ENCODE measurements at regions not wholly inside any gene's neighbourhood (a gene's known extent, or its start where the extent isn't known, plus 50 kb on each side); places are given as distances from the start of the nearest gene placed in this dataset.

- no peak overlapping the region for H3K4me3 ChIP-seq (ENCODE audit: low read depth, low read length)
- DNase-seq (ENCODE audit: low read depth): no peak
- TF ChIP-seq, protein P1, sequence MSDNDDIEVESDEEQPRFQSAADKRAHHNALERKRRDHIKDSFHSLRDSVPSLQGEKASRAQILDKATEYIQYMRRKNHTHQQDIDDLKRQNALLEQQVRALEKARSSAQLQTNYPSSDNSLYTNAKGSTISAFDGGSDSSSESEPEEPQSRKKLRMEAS (IDR thresholded peaks at IDR 0.05; ENCODE audit: low read depth, low read length): no peak
- TF ChIP-seq, protein P2, sequence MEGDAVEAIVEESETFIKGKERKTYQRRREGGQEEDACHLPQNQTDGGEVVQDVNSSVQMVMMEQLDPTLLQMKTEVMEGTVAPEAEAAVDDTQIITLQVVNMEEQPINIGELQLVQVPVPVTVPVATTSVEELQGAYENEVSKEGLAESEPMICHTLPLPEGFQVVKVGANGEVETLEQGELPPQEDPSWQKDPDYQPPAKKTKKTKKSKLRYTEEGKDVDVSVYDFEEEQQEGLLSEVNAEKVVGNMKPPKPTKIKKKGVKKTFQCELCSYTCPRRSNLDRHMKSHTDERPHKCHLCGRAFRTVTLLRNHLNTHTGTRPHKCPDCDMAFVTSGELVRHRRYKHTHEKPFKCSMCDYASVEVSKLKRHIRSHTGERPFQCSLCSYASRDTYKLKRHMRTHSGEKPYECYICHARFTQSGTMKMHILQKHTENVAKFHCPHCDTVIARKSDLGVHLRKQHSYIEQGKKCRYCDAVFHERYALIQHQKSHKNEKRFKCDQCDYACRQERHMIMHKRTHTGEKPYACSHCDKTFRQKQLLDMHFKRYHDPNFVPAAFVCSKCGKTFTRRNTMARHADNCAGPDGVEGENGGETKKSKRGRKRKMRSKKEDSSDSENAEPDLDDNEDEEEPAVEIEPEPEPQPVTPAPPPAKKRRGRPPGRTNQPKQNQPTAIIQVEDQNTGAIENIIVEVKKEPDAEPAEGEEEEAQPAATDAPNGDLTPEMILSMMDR (IDR thresholded peaks at IDR 0.05; ENCODE audit: low read depth, low read length): no peak
- TF ChIP-seq MYC (IDR thresholded peaks at IDR 0.05; ENCODE audit: low read depth, low read length) (no peak), POLR2A (IDR thresholded peaks at IDR 0.05; ENCODE audit: extremely low read depth, insufficient read length) (no peak)
Measured at GRCh38 chr10:36592964-36593363, 532.4 kb upstream of the ANKRD30A start.

- H3K4me3 ChIP-seq (ENCODE audit: low read depth, low read length): no peak overlapping the region
Measured at GRCh38 chr10:36591436-36591835, 534.0 kb upstream of the ANKRD30A start.

DNA sequence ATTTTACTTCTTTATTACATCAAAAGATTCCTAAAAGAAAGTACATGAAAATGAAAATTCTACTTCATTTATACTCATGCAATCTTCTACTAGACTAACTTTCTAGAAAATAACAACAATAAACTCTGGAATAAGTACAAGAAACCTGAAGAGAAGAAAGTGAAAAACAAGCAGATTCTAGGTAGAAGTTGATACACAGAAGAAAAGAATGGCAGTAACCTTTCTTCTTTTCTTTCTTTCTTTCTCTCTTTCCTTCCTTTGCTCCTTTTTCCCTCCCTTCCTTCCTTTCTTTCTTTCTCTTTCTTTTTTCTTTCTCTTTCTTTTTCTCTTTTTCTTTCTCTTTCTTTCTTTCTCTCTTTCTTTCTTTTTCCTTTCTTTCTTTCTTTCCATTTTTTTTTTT is 541.7 kb upstream of the ANKRD30A start:
- no peak overlapping the region for H3K4me3 ChIP-seq (ENCODE audit: low read depth, low read length)
- DNase-seq (ENCODE audit: low read depth): no peak
- TF ChIP-seq, protein P1 (IDR thresholded peaks at IDR 0.05; ENCODE audit: low read depth, low read length): no peak
- no peak for TF ChIP-seq POLR2A (IDR thresholded peaks at IDR 0.05; ENCODE audit: extremely low read depth, insufficient read length)
- TF ChIP-seq, protein P2 (IDR thresholded peaks at IDR 0.05; ENCODE audit: low read depth, low read length): no peak

More at GRCh38 chr10:36591436-36591835, 534.0 kb upstream of the ANKRD30A start:
- DNase-seq (ENCODE audit: low read depth): no peak
- TF ChIP-seq, protein P1 (IDR thresholded peaks at IDR 0.05; ENCODE audit: low read depth, low read length): no peak
- TF ChIP-seq POLR2A (IDR thresholded peaks at IDR 0.05; ENCODE audit: extremely low read depth, insufficient read length) (no peak), MYC (IDR thresholded peaks at IDR 0.05; ENCODE audit: low read depth, low read length) (no peak)
- TF ChIP-seq, protein P2 (IDR thresholded peaks at IDR 0.05; ENCODE audit: low read depth, low read length): no peak

DNA sequence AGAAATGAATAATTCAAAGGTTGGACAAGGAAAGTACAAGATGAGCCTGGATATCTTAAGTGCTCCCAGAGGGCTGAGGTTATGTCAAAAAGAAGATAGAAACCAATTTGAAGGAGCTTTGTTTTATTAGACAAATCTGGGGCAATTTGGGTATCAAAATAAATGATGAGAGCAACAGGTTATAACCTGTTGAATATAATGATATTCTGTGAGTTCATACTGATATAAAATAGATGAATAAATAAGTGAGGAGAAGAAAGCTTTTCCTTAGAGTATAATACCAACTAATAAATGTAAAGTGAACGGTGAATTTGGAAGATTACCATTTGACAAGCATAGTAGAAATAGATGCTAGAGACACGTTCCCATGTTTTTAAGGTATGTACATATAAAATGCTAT is 544.2 kb upstream of the ANKRD30A start:
- DNase-seq (ENCODE audit: low read depth): no peak
- no peak for TF ChIP-seq POLR2A (IDR thresholded peaks at IDR 0.05; ENCODE audit: extremely low read depth, insufficient read length)
- TF ChIP-seq, protein P2 (IDR thresholded peaks at IDR 0.05; ENCODE audit: low read depth, low read length): no peak
- no peak overlapping the region for H3K4me3 ChIP-seq (ENCODE audit: low read depth, low read length)

- no peak for DNase-seq (ENCODE audit: low read depth)
- TF ChIP-seq MYC (IDR thresholded peaks at IDR 0.05; ENCODE audit: low read depth, low read length) (no peak), POLR2A (IDR thresholded peaks at IDR 0.05; ENCODE audit: extremely low read depth, insufficient read length) (no peak)
- TF ChIP-seq, protein P1 (IDR thresholded peaks at IDR 0.05; ENCODE audit: low read depth, low read length): no peak
- TF ChIP-seq, protein P2 (IDR thresholded peaks at IDR 0.05; ENCODE audit: low read depth, low read length): no peak
- H3K4me3 ChIP-seq (ENCODE audit: low read depth, low read length): no peak overlapping the region
Measured at GRCh38 chr10:36578306-36578705, 547.1 kb upstream of the ANKRD30A start.

DNA sequence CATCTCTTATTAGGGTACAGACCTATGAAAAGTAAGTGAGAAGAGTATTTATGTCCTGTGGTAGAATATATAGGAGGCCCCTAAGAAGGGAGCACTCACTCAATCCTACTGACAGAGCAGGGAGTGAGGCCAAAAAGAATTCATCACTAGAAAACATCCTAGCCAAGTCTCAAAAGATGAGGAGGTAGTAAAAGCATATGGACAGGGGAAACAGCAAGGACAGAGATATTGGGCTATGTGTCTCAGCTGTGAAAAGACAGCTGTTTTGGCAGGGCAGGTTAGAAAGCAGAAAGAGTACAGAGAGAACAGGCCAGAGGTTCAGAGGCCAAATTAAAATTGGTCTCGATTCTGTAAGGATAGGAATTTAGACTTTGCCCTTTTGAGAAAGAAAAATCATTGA is 548.3 kb upstream of the ANKRD30A start:
- no peak for DNase-seq (ENCODE audit: low read depth)
- no peak overlapping the region for H3K4me3 ChIP-seq (ENCODE audit: low read depth, low read length)
- TF ChIP-seq MYC (IDR thresholded peaks at IDR 0.05; ENCODE audit: low read depth, low read length) (no peak), POLR2A (IDR thresholded peaks at IDR 0.05; ENCODE audit: extremely low read depth, insufficient read length) (no peak)
- TF ChIP-seq, protein P1 (IDR thresholded peaks at IDR 0.05; ENCODE audit: low read depth, low read length): no peak
- TF ChIP-seq, protein P2 (IDR thresholded peaks at IDR 0.05; ENCODE audit: low read depth, low read length): no peak
